Activated naive CD8-positive, alpha-beta T cell (primary cell): ENCODE measurements at regions not wholly inside any gene's neighbourhood (a gene's known extent, or its start where the extent isn't known, plus 50 kb on each side); places are given as distances from the start of the nearest gene placed in this dataset.

Source experiments
- H3K27ac Mint-ChIP-seq: one replicate; pipeline ENCODE4 v1.8.0; 2021; ENCODE audit warnings: mixed read lengths
- H3K27me3 Mint-ChIP-seq: one replicate; pipeline ENCODE4 v1.8.0; 2021; ENCODE audit warnings: mixed read lengths
- H3K36me3 Mint-ChIP-seq: one replicate; pipeline ENCODE4 v1.8.0; 2021; ENCODE audit warnings: mixed read lengths
- H3K4me1 Mint-ChIP-seq: one replicate; pipeline ENCODE4 v1.8.0; 2021; ENCODE audit warnings: low read depth, mixed read lengths
- H3K4me3 Mint-ChIP-seq: one replicate; pipeline ENCODE4 v1.8.0; 2021; ENCODE audit warnings: mild to moderate bottlenecking, mixed read lengths
- H3K9me3 Mint-ChIP-seq: one replicate; pipeline ENCODE4 v1.8.0; 2021; ENCODE audit warnings: low read depth, mixed read lengths

- no peak overlapping the region for H3K4me3 Mint-ChIP-seq
- no peaks in the 10 kb centered on the region for H3K36me3 Mint-ChIP-seq
- H3K27ac Mint-ChIP-seq, result no peak overlapping the region
Observed at GRCh38 chr19:46931202-46931601, 70.4 kb downstream of the ARHGAP35 start.

DNA sequence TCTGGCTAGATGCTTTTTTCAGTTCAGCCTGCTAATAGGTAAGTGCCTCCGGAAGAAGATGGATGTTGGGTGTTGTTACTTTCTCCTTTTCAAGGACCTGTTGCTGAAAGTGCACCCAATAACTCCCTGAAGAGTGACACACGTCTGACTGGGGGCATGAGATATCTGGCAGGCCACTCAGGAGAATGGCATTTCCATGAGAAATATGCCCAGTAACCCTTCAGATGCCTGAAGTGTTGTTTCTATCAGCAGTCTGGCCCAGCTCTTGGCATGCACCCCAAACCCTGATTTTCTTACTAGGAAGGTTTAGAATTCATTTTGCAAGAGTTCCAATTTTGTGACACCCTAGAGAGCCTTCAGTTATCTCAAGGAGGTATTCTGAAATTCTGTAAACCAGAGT lies 71.5 kb downstream of the ARHGAP35 start:
- Mint-ChIP-seq H3K27ac (no peak overlapping the region), H3K4me1 (peaks cover 46% of the 10 kb centered on the region), H3K4me3 (no peak overlapping the region), H3K9me3 (no peaks in the 10 kb centered on the region), H3K27me3 (no peaks in the 10 kb centered on the region), H3K36me3 (no peaks in the 10 kb centered on the region)

More at GRCh38 chr19:46931202-46931601, 70.4 kb downstream of the ARHGAP35 start:
- no peaks in the 10 kb centered on the region for H3K27me3 Mint-ChIP-seq
- peaks cover 43% of the 10 kb centered on the region for H3K4me1 Mint-ChIP-seq
- no peaks in the 10 kb centered on the region for H3K9me3 Mint-ChIP-seq

GRCh38 chr19:46935066-46935663 lies 74.4 kb downstream of the ARHGAP35 start:
- peak overlapping the region; percentile 15 for H3K4me3 Mint-ChIP-seq
- no peaks in the 10 kb centered on the region for H3K9me3 Mint-ChIP-seq
- peaks cover 46% of the 10 kb centered on the region for H3K4me1 Mint-ChIP-seq
- H3K36me3 Mint-ChIP-seq, result peaks cover 3% of the 10 kb centered on the region
- peak overlapping the region; percentile 65 for H3K27ac Mint-ChIP-seq
- H3K27me3 Mint-ChIP-seq, result no peaks in the 10 kb centered on the region

GRCh38 chr19:46943150-46943946 lies 76.3 kb upstream of the NPAS1 start:
- peaks cover 5% of the 10 kb centered on the region for H3K36me3 Mint-ChIP-seq
- H3K27me3 Mint-ChIP-seq, result no peaks in the 10 kb centered on the region
- no peak overlapping the region for H3K4me3 Mint-ChIP-seq
- peaks cover 2% of the 10 kb centered on the region for H3K4me1 Mint-ChIP-seq
- no peaks in the 10 kb centered on the region for H3K9me3 Mint-ChIP-seq
- H3K27ac Mint-ChIP-seq, result no peak overlapping the region

GRCh38 chr19:46944123-46944748 lies 75.4 kb upstream of the NPAS1 start:
- no peak overlapping the region for H3K4me3 Mint-ChIP-seq
- H3K27ac Mint-ChIP-seq, result peak overlapping the region; percentile 34
- peaks cover 5% of the 10 kb centered on the region for H3K36me3 Mint-ChIP-seq

DNA sequence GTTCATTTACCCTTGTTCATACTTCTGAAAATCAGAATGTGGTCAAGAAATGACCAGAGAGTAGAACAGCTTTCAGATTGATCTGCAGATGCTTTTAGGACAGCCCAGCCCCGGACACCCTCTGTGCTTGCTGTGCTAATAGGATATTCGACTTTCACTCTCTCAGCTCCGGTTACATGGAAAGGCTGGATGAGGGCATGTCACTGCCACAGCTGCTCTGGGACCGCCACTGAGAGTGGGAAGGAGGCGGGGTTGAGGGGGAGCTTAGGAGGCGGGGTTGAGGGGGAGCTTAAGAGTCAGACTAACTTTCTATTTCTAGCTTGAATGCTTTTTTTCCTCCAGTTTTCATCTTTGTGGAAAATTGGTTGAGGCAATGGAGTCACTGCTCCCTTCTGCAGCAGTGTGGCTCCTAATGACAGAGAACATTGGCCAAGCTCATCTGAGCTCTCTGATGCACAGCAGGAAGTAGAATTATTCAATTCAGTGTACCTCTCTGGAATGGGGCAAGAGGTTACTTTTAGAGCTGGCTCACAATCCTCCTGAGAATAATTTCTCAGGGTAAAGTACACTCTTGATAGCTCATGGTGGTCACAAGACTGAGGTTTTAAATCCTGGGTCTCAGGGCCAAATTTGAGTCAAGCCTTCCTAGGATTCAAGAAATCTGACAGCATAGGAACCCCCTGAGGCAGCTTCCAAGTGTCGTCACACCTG lies 74.6 kb upstream of the NPAS1 start:
- Mint-ChIP-seq H3K4me3 (no peak overlapping the region), H3K9me3 (no peaks in the 10 kb centered on the region), H3K4me1 (peaks cover 2% of the 10 kb centered on the region), H3K27me3 (no peaks in the 10 kb centered on the region), H3K27ac (no peak overlapping the region), H3K36me3 (peaks cover 5% of the 10 kb centered on the region)

More at GRCh38 chr19:46944123-46944748, 75.4 kb upstream of the NPAS1 start:
- Mint-ChIP-seq H3K9me3 (no peaks in the 10 kb centered on the region), H3K27me3 (no peaks in the 10 kb centered on the region), H3K4me1 (peaks cover 2% of the 10 kb centered on the region)

DNA sequence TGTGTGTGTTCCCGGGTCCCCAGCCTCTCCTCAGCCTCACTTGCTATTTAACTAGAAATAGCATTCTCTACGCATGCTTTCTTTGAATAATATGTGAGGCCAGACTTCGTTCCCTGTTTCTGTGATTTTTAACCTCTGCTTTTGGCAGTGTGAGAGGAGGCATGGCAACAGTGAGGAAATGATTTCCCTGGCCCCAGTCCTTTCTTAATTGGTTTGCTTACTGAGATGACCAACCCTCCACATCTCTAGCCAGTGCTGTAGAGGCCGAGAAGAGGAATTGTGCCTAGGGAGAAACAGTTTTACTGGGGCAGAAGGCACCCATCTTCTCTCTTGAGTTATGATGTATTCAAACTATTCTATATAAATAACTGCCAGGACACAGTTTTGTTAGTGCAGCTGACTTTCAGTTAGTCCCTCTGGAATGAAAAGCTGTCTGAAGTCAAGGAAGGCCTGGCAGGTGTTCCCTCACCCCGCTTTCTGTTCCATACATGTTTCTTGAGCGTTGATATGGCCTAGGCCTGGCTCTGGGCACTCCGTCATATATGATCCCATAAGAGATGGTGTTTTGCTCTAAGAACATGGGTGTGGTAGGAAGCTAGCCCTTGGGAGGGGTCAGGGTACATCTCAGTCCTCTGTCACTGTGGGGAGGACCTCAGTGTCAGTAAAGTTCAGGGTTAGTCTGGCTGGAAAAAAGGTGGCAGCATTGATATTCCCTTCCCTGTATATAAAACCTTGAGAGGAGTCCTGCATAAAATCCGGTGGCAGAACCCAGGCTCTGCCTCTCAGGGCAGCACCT lies 73.7 kb upstream of the NPAS1 start:
- Mint-ChIP-seq H3K27ac (no peak overlapping the region), H3K4me3 (no peak overlapping the region), H3K9me3 (no peaks in the 10 kb centered on the region), H3K27me3 (no peaks in the 10 kb centered on the region), H3K4me1 (peaks cover 2% of the 10 kb centered on the region), H3K36me3 (peaks cover 3% of the 10 kb centered on the region)

GRCh38 chr19:46946611-46947238 lies 72.9 kb upstream of the NPAS1 start:
- Mint-ChIP-seq H3K9me3 (no peaks in the 10 kb centered on the region), H3K27me3 (no peaks in the 10 kb centered on the region), H3K4me1 (peaks cover 3% of the 10 kb centered on the region), H3K36me3 (peaks cover 3% of the 10 kb centered on the region), H3K27ac (no peak overlapping the region), H3K4me3 (no peak overlapping the region)

DNA sequence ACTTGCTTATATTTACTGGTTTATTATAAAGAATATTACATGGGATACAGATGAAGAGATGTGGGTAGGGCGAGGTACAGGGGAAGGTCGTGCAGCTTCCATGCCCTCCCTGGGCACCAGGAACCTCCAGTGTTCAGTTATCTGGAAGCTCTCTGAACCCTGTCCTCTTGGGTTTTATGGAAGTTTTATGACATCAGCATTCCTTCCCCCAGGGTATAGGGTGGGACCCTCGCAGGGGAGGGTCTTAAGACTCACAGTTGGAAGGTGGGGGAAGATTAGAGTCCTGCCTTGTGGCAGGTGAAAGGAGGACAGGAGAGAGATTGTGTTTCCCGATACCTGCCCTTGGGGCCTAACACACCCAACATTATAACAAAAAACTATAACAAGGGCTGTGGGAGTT lies 71.8 kb upstream of the NPAS1 start:
- H3K27ac Mint-ChIP-seq, result no peak overlapping the region
- H3K27me3 Mint-ChIP-seq, result no peaks in the 10 kb centered on the region
- no peak overlapping the region for H3K4me3 Mint-ChIP-seq
- H3K36me3 Mint-ChIP-seq, result no peaks in the 10 kb centered on the region
- no peaks in the 10 kb centered on the region for H3K9me3 Mint-ChIP-seq
- H3K4me1 Mint-ChIP-seq, result peaks cover 5% of the 10 kb centered on the region

GRCh38 chr19:46950526-46951170 lies 69.0 kb upstream of the NPAS1 start:
- Mint-ChIP-seq H3K36me3 (no peaks in the 10 kb centered on the region), H3K4me3 (no peak overlapping the region), H3K9me3 (no peaks in the 10 kb centered on the region), H3K4me1 (peaks cover 29% of the 10 kb centered on the region), H3K27me3 (no peaks in the 10 kb centered on the region), H3K27ac (no peak overlapping the region)

- Mint-ChIP-seq H3K27ac (peak overlapping the region; percentile 12), H3K36me3 (no peaks in the 10 kb centered on the region), H3K4me3 (no peak overlapping the region), H3K4me1 (peaks cover 35% of the 10 kb centered on the region), H3K9me3 (no peaks in the 10 kb centered on the region), H3K27me3 (no peaks in the 10 kb centered on the region)
Observed at GRCh38 chr19:46951171-46951986, 68.3 kb upstream of the NPAS1 start.

DNA sequence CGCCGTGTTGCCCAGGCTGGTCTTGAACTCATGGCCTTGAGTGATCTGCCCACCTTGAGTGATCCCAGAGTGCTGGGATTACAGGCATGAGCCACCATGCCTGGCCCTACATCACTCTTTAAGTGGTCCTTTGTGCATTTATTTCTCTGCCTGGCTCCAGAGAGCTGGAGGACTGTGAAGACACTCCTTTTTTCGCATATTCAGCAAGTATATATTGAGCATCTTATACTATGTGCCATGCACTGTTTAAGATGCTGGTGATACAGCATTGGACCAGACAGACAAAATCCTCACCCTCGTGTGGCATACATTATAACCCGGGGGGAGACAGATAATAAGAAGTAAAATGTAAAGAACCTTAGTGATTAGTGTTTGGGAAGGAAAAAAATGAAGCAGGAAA lies 66.8 kb upstream of the NPAS1 start:
- Mint-ChIP-seq H3K4me1 (peaks cover 40% of the 10 kb centered on the region), H3K27ac (peak overlapping the region; percentile 83), H3K9me3 (no peaks in the 10 kb centered on the region), H3K36me3 (no peaks in the 10 kb centered on the region), H3K27me3 (no peaks in the 10 kb centered on the region), H3K4me3 (no peak overlapping the region)

GRCh38 chr19:46953955-46954501 lies 65.6 kb upstream of the NPAS1 start:
- H3K9me3 Mint-ChIP-seq, result no peaks in the 10 kb centered on the region
- peaks cover 45% of the 10 kb centered on the region for H3K4me1 Mint-ChIP-seq
- H3K27ac Mint-ChIP-seq, result peak overlapping the region; percentile 83
- peak overlapping the region; percentile 87 for H3K4me3 Mint-ChIP-seq
- H3K36me3 Mint-ChIP-seq, result no peaks in the 10 kb centered on the region
- no peaks in the 10 kb centered on the region for H3K27me3 Mint-ChIP-seq
